Tibial nerve (tissue), 4 donors: ENCODE measurements at regions not wholly inside any gene's neighbourhood (a gene's known extent, or its start where the extent isn't known, plus 50 kb on each side); places are given as distances from the start of the nearest gene placed in this dataset.

ENCODE experiments used
- DNase-seq, 2 donors: peaks; one replicate each; pipeline ENCODE4 v3.0.0-alpha.2; 2019; ENCODE audit warnings: low spot score in 2 of 2
- H3K27ac ChIP-seq, 4 donors: fragments of 200-600 bp; sonication (generic) in 3 of 4; one replicate each; pipeline ENCODE4 v1.5.1; 2017 to 2019; ENCODE audit warnings: mild to moderate bottlenecking in 1 of 4
- H3K27me3 ChIP-seq, 2 donors: fragments of 200-600 bp; sonication (generic) in 1 of 2; one replicate each; pipeline versions ENCODE4 v1.5.1 to v1.6.0; 2017 to 2019
- H3K36me3 ChIP-seq, 3 donors: fragments of 200-600 bp; sonication (generic); one replicate each; pipeline ENCODE4 v1.5.1; 2018 to 2019
- H3K4me1 ChIP-seq, 4 donors: fragments of 200-600 bp; sonication (generic) in 3 of 4; one replicate each; pipeline ENCODE4 v1.5.1; 2017 to 2019
- H3K4me3 ChIP-seq, 4 donors: fragments of 200-600 bp; sonication (generic) in 3 of 4; one replicate each; pipeline ENCODE4 v1.5.1; 2017 to 2019; ENCODE audit warnings: mild to moderate bottlenecking in 1 of 4, moderate library complexity in 1 of 4
- H3K9me3 ChIP-seq, 4 donors: fragments of 200-600 bp; sonication (generic) in 3 of 4; one replicate each; pipeline ENCODE4 v1.5.1; 2017 to 2019
- EP300 ChIP-seq, 2 donors: sonication (generic); formaldehyde crosslinking; IDR thresholded peaks; one replicate each; pipeline ENCODE4 v1.6.1; 2017; ENCODE audit warnings: antibody characterized with exemption in 2 of 2, mild to moderate bottlenecking in 1 of 2
- POLR2A ChIP-seq, 2 donors: fragments of 450-650 bp; IDR thresholded peaks; one replicate each; pipeline ENCODE4 v1.6.1; 2017; ENCODE audit warnings: antibody characterized with exemption in 2 of 2, mild to moderate bottlenecking in 2 of 2, moderate library complexity in 2 of 2
- WGBS, 2 donors: methylation state at CpG; one replicate each; pipeline ENCODE4 v1.1.5; 2018; 5-methylcytosine and 5-hydroxymethylcytosine counted together
- TF ChIP-seq, protein P1 (sequence below), 5 experiments: fragments of 200-600 bp in 3 of 5; fragments of 450-650 bp in 2 of 5; sonication (generic) in 3 of 5; IDR thresholded peaks; one replicate each; pipeline ENCODE4 v1.5.1; 2016 to 2019; ENCODE audit warnings: antibody characterized with exemption in 5 of 5, mild to moderate bottlenecking in 3 of 5, moderate library complexity in 2 of 5

DNA sequence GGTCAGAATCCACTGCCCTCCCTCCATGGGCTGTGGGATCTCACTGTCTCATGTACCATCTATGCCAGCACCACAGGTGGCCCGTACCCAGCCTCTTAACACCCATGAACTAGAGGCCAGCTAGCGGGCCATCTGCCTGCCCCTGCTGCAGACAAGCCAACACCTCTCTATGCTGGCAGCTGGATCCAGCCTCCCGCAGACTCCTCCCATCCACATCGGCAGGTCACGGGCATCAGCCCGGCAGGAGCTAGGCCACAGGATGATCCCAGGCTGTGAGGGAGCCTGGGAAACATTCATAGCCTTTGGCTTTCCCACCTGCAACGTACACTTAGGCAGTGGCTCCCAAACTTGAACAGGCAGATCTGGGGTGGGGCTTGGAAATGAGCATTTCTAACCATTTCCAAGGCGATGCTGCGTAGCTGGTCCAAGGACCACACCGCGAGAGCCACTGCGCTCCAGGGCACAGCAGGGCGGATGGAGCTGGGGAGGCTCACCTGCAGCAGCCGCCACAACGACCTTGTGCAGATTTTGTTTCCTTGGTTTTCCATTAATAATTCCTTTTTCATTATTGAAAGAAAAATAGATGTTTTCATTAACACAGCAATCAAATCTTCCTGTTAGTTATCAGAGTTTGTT lies 114.7 kb downstream of the KCNF1 start:
- Histone ChIP-seq H3K27me3 (no peaks in the 10 kb centered on the region), H3K4me1 (no peaks in the 10 kb centered on the region), H3K9me3 (no peaks in the 10 kb centered on the region), H3K27ac (no peak overlapping the region), H3K36me3 (no peaks in the 10 kb centered on the region), H3K4me3 (no peak overlapping the region)
- DNase-seq, result no peak
- 91 to 97% methylated on average over 14 to 15 of the region's 15 CpGs for WGBS, 2 donors
- TF ChIP-seq, protein P1, sequence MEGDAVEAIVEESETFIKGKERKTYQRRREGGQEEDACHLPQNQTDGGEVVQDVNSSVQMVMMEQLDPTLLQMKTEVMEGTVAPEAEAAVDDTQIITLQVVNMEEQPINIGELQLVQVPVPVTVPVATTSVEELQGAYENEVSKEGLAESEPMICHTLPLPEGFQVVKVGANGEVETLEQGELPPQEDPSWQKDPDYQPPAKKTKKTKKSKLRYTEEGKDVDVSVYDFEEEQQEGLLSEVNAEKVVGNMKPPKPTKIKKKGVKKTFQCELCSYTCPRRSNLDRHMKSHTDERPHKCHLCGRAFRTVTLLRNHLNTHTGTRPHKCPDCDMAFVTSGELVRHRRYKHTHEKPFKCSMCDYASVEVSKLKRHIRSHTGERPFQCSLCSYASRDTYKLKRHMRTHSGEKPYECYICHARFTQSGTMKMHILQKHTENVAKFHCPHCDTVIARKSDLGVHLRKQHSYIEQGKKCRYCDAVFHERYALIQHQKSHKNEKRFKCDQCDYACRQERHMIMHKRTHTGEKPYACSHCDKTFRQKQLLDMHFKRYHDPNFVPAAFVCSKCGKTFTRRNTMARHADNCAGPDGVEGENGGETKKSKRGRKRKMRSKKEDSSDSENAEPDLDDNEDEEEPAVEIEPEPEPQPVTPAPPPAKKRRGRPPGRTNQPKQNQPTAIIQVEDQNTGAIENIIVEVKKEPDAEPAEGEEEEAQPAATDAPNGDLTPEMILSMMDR (IDR thresholded peaks at IDR 0.05), result no peak
- no peak for TF ChIP-seq POLR2A (IDR thresholded peaks at IDR 0.05)
- no peak for TF ChIP-seq EP300 (IDR thresholded peaks at IDR 0.05)

- Histone ChIP-seq H3K36me3 (no peaks in the 10 kb centered on the region), H3K4me3 (no peak overlapping the region), H3K9me3 (no peaks in the 10 kb centered on the region), H3K27ac (no peak overlapping the region), H3K27me3 (no peaks in the 10 kb centered on the region), H3K4me1 (no peaks in the 10 kb centered on the region)
- 92 to 93% methylated on average over 7 of the region's 7 CpGs for WGBS, 2 donors
- no peak for DNase-seq
- no peak for TF ChIP-seq POLR2A (IDR thresholded peaks at IDR 0.05)
- TF ChIP-seq EP300 (IDR thresholded peaks at IDR 0.05), result no peak
- TF ChIP-seq, protein P1 (IDR thresholded peaks at IDR 0.05), result no peak
Observed at GRCh38 chr2:11027195-11027594, 115.5 kb downstream of the KCNF1 start.

DNA sequence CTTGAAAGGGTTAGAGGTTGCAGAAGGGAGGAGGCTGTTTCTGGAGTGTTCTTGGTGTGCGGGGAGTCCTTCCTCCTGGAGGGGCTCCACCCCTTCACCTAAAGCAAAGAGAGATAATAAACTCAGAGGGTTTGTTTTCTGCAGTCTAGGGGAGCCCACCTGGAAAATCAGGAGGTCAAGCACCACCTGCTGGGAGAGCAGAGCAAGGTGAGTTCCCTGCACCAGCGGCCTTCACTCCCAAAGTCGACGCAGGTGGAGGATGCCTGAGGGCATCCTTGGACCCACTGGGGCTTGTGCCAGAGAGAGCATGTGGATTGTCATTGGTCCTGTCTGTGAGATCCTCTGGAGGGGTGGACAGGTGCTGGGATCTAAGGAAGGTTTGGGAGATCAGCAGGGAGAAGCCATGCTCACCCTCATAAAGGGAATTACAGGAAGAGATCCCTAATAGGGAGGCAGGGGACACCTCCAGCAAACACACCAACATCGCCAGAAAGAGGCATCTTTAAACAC lies 116.7 kb downstream of the KCNF1 start:
- Histone ChIP-seq H3K27me3 (no peaks in the 10 kb centered on the region), H3K4me3 (no peak overlapping the region), H3K27ac (no peak overlapping the region), H3K36me3 (no peaks in the 10 kb centered on the region), H3K9me3 (peaks cover 0 to 8% (median 0%) of the 10 kb centered on the region in 4 donors), H3K4me1 (no peaks in the 10 kb centered on the region)
- 89 to 93% methylated on average over 5 of the region's 5 CpGs for WGBS, 2 donors
- no peak for DNase-seq
- TF ChIP-seq, protein P1 (IDR thresholded peaks at IDR 0.05), result no peak
- TF ChIP-seq POLR2A (IDR thresholded peaks at IDR 0.05) (no peak), EP300 (IDR thresholded peaks at IDR 0.05) (no peak)

GRCh38 chr2:11029136-11029535 lies 117.4 kb downstream of the KCNF1 start:
- 73 to 78% methylated on average over 6 of the region's 6 CpGs for WGBS, 2 donors
- Histone ChIP-seq H3K9me3 (peaks cover 0 to 13% (median 3%) of the 10 kb centered on the region in 4 donors), H3K4me1 (no peaks in the 10 kb centered on the region), H3K27ac (no peak overlapping the region), H3K4me3 (no peak overlapping the region), H3K27me3 (no peaks in the 10 kb centered on the region), H3K36me3 (no peaks in the 10 kb centered on the region)
- DNase-seq, result no peak
- TF ChIP-seq POLR2A (IDR thresholded peaks at IDR 0.05) (no peak), EP300 (IDR thresholded peaks at IDR 0.05) (no peak)
- TF ChIP-seq, protein P1 (IDR thresholded peaks at IDR 0.05), result no peak

- Histone ChIP-seq H3K4me3 (no peak overlapping the region), H3K9me3 (peaks cover 0 to 20% (median 3%) of the 10 kb centered on the region in 4 donors), H3K27me3 (no peaks in the 10 kb centered on the region), H3K4me1 (no peaks in the 10 kb centered on the region), H3K27ac (no peak overlapping the region), H3K36me3 (no peaks in the 10 kb centered on the region)
- DNase-seq, result no peak
- WGBS, 2 donors, result 82 to 83% methylated on average over 7 of the region's 7 CpGs
- TF ChIP-seq POLR2A (IDR thresholded peaks at IDR 0.05) (no peak), EP300 (IDR thresholded peaks at IDR 0.05) (no peak)
- TF ChIP-seq, protein P1 (IDR thresholded peaks at IDR 0.05), result no peak
Observed at GRCh38 chr2:11030036-11030435, 118.3 kb downstream of the KCNF1 start.
